Ishikawa (cell line): ENCODE measurements at regions not wholly inside any gene's neighbourhood (a gene's known extent, or its start where the extent isn't known, plus 50 kb on each side); places are given as distances from the start of the nearest gene placed in this dataset.

ENCODE experiments used
- CEBPB ChIP-seq: IDR thresholded peaks from 2 replicates; pipeline ENCODE4 v1.6.1; 2012
- CREB1 ChIP-seq: IDR thresholded peaks from 2 replicates; pipeline ENCODE4 v1.6.1; 2012; ENCODE audit warnings: low read depth
- EGR1 ChIP-seq: IDR thresholded peaks from 2 replicates; pipeline ENCODE4 v1.6.1; 2012
- EP300 ChIP-seq: IDR thresholded peaks from 2 replicates; pipeline ENCODE4 v1.6.1; 2012; ENCODE audit warnings: borderline replicate concordance
- FOXM1 ChIP-seq: IDR thresholded peaks from 2 replicates; pipeline ENCODE4 v1.6.1; 2012; ENCODE audit warnings: low read depth, borderline replicate concordance
- NFIC ChIP-seq: IDR thresholded peaks from 2 replicates; pipeline ENCODE4 v1.6.1; 2012
- RAD21 ChIP-seq: IDR thresholded peaks from 2 replicates; pipeline ENCODE4 v1.6.1; 2012; ENCODE audit warnings: low read depth
- TAF1 ChIP-seq: IDR thresholded peaks from 2 replicates; pipeline ENCODE4 v1.6.1; 2012; ENCODE audit warnings: low read depth, mild to moderate bottlenecking
- TCF12 ChIP-seq: IDR thresholded peaks from 2 replicates; pipeline ENCODE4 v1.6.1; 2012; ENCODE audit warnings: low read depth
- TEAD4 ChIP-seq: IDR thresholded peaks from 2 replicates; pipeline ENCODE4 v1.6.1; 2012
- YY1 ChIP-seq: IDR thresholded peaks from 2 replicates; pipeline ENCODE4 v1.6.1; 2012; ENCODE audit warnings: low read depth
- ZBTB7A ChIP-seq: IDR thresholded peaks from 2 replicates; pipeline ENCODE4 v1.6.1; 2012; ENCODE audit warnings: low read depth
- TF ChIP-seq, protein P1 (sequence below): IDR thresholded peaks from 2 replicates; pipeline ENCODE4 v1.6.1; 2012; ENCODE audit warnings: low read depth, mild to moderate bottlenecking
- TF ChIP-seq, protein P2 (sequence below): IDR thresholded peaks from 2 replicates; pipeline ENCODE4 v1.6.1; 2012
- TF ChIP-seq, protein P3 (sequence below): IDR thresholded peaks from 2 replicates; pipeline ENCODE4 v1.6.1; 2012

DNA sequence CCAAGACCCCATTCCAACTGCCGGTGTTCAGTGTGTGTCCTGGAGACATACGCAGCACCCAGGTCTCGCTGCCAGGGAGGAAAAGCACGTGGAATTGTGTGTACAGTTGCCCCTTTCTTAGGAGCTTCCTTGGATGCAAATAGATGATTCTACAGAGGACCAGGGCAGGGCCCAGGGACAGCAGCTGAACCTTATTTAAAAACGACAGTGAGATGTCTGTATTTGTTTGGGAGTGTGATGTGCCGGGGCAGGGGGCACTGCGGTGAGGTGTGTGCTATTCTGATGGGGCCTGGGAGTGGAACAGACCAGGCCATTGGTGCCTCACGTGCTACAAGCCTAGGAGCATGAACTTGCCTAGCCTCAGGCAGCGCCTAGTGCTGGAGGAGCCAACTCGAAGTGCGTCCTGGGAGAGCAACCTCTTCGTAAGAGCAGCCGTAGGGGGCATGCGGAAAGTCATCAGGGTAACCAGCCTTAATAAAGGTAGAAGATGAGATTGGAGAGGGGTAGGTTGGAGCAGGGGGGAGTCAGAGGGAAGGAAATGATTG, 98.3 kb upstream of the ESRRB start:
- TF ChIP-seq, protein P1, sequence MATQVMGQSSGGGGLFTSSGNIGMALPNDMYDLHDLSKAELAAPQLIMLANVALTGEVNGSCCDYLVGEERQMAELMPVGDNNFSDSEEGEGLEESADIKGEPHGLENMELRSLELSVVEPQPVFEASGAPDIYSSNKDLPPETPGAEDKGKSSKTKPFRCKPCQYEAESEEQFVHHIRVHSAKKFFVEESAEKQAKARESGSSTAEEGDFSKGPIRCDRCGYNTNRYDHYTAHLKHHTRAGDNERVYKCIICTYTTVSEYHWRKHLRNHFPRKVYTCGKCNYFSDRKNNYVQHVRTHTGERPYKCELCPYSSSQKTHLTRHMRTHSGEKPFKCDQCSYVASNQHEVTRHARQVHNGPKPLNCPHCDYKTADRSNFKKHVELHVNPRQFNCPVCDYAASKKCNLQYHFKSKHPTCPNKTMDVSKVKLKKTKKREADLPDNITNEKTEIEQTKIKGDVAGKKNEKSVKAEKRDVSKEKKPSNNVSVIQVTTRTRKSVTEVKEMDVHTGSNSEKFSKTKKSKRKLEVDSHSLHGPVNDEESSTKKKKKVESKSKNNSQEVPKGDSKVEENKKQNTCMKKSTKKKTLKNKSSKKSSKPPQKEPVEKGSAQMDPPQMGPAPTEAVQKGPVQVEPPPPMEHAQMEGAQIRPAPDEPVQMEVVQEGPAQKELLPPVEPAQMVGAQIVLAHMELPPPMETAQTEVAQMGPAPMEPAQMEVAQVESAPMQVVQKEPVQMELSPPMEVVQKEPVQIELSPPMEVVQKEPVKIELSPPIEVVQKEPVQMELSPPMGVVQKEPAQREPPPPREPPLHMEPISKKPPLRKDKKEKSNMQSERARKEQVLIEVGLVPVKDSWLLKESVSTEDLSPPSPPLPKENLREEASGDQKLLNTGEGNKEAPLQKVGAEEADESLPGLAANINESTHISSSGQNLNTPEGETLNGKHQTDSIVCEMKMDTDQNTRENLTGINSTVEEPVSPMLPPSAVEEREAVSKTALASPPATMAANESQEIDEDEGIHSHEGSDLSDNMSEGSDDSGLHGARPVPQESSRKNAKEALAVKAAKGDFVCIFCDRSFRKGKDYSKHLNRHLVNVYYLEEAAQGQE = no peak
- no peak for TF ChIP-seq NFIC
- TF ChIP-seq, protein P2, sequence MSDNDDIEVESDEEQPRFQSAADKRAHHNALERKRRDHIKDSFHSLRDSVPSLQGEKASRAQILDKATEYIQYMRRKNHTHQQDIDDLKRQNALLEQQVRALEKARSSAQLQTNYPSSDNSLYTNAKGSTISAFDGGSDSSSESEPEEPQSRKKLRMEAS = no peak
- no peak for TF ChIP-seq TCF12
- TF ChIP-seq ZBTB7A = no peak

DNA sequence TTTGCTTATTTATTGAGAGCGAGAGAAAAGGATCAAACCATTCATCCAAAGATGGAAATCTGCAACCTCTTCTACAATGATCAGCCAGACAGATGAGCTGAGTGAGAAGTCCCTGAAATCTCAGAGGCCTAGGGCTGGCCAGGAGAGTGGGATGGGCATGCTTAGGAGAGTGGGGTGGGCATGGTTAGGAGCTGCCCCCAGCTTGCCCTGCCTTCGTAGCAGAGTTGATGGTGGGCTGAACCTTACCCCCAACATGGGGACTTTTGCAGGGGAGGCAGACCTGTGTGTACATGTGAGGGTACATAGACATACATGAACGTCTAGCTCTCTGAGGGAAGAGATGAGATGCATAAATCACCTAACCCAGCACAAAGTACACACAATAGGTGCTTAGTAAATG, 95.7 kb upstream of the ESRRB start:
- TF ChIP-seq ZBTB7A (no peak), FOXM1 (no peak), CREB1 (no peak), YY1 (no peak)
- TF ChIP-seq, protein P3, sequence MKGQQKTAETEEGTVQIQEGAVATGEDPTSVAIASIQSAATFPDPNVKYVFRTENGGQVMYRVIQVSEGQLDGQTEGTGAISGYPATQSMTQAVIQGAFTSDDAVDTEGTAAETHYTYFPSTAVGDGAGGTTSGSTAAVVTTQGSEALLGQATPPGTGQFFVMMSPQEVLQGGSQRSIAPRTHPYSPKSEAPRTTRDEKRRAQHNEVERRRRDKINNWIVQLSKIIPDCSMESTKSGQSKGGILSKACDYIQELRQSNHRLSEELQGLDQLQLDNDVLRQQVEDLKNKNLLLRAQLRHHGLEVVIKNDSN = no peak
- TF ChIP-seq, protein P2 = no peak

DNA sequence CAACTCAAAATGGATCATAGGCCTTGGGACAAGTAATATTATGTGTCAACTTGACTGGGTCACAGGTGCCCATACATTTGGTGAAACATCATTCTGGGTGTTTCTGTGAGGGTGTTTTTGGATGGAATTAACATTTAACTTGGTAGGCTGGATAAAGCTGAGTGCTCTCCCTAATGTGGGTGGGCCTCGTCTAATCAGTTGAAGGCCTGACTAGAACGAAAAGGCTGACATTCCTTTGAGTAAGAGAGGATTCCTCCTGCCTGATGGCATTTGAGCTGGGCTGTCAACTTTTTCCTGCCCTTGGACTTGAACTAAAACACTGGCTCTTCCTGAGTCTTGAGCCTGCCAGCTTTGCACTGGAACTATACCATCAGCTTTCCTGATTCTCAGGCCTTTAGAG, 93.4 kb upstream of the ESRRB start:
- no peak for TF ChIP-seq TCF12
- no peak for TF ChIP-seq NFIC

DNA sequence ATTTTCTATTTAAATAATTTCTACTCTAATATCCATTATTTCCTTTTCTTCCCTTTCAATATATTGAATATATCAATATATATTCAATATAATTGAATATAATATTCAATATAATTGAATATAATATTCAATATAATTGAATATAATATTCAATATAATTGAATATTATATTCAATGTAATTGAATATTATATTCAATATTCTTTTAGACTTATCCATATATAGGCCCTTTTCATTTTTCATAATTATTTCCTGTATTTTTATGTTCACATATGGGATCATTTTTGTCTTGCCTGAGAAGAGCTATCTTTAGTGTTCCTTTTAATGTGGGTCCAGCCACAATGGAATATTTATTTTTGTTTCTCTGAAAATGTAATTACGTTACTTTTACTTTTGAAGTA, 88.9 kb upstream of the ESRRB start:
- TF ChIP-seq YY1 (no peak), EP300 (no peak), FOXM1 (no peak), NFIC (no peak), CREB1 (no peak), RAD21 (no peak), ZBTB7A (no peak), TAF1 (no peak)
- TF ChIP-seq, protein P3 = no peak
- TF ChIP-seq, protein P2 = no peak

DNA sequence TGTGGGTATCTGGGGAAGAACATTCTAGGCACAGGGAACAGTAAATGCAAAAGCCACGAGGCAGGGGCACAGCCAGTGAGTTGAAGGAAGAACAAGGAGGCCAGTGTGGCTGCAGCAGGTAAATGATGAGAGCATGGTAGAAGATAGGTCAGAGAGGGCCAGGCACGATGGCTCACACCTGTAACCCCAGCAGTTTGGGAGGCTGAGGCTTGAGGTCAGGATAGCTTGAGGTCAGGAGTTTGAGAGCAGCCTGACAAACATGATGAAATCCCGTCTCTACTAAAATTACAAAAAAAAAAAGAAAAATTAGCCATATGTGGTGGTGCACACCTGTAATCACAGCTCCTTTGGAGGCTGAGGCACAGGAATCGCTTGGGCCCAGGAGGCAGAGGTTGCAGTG, 86.7 kb upstream of the ESRRB start:
- TF ChIP-seq, protein P3 = no peak
- TF ChIP-seq ZBTB7A = no peak
- TF ChIP-seq TAF1 = no peak

DNA sequence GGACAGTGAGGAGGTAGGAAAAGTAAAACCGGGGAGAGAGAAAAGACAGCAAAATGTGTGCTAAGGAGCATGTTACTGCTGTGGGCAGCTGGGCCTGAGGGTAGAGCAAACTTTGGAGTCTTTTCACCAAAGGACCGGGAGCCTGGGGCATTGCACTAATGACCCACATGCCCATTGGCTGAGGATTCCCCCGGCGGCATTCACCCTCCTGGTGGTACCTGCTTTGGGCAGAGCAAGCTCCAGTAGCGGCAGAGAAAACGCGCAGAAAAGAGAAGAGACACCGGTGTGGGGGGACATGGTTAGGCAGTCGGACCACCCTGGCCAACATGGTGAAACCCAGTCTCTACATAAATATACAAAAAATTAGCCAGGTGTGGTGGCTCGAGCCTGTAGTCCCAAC, 83.4 kb upstream of the ESRRB start:
- TF ChIP-seq TEAD4 = no peak
- no peak for TF ChIP-seq CEBPB
- TF ChIP-seq, protein P2 = no peak
- TF ChIP-seq TAF1 = no peak
- TF ChIP-seq EP300 = no peak
- no peak for TF ChIP-seq ZBTB7A
- TF ChIP-seq EGR1 = no peak

DNA sequence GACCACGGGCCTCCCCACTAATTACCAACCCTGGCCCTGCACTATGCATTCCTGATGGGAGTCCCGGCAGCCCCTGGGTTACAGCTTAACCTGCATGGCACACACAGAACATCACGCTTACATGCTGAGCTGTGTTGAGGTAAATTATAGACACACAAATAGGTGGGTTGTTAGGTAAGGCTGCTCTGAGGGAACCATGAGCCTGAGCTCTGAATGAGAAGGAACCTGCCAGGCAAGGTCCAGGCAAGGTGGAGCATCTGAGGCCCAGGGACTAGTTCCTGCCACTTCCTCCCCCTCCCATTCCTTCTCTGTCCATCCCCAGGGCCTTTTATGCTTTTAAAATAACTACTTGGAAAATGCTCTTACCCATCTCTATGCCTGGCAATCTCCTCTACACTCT, 82.7 kb upstream of the ESRRB start:
- TF ChIP-seq, protein P3 = no peak
- TF ChIP-seq EGR1 (no peak), TCF12 (no peak), ZBTB7A (no peak), CREB1 (no peak), NFIC (no peak), FOXM1 (no peak), TEAD4 (no peak), EP300 (no peak), TAF1 (no peak), RAD21 (no peak), CEBPB (no peak)
- TF ChIP-seq, protein P1 = no peak
- TF ChIP-seq, protein P2 = no peak
